Hematopoietic multipotent progenitor cell treated with erythropoietin and hydrocortisone succinate and interleukin-3 and kit ligand, for 17 days (in vitro differentiated cells): ENCODE measurements at regions not wholly inside any gene's neighbourhood (a gene's known extent, or its start where the extent isn't known, plus 50 kb on each side); places are given as distances from the start of the nearest gene placed in this dataset.

Experiments used
- DNase-seq: peaks from one replicate; pipeline ENCODE4 v3.0.0-alpha.2; 2015; ENCODE audit warnings: low spot score

DNA sequence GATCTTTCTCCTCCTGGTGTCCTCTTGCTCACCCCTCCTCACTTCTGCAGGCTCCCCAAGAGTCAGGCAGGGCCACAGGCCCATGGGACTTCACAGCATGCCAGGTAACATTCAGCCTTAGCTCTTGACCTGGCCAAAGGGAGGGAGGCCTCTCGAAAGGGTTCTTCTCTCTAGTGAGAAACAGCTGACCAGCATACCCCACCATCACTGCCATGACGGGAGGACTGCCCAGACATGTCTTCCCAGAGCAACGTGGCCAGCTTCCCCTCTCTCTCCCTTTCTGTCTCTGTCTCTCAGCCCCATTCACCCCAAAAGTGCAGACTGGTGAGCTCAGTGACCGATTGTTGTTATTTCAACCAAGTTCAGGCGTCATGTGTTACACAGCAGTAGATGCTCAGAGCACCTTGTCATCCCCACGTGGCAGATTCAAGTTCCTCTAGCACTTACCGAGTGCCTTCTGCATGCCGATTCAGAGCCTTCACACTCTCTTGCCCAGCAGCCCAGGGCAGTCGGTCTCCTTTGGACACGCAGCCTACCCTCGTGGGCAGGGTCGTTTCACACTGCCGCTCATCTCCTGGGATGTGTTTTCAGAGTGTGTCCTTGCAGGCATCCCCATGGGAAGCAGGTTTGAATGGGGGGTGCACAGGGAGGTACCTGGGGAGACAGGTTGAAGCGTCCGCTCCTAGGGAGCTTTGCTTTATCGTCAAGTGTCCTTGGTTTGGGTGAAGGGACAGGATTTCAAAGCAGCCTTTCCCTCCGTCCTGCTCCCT is 259.9 kb downstream of the NDUFA10 start:
- no peak for DNase-seq

DNA sequence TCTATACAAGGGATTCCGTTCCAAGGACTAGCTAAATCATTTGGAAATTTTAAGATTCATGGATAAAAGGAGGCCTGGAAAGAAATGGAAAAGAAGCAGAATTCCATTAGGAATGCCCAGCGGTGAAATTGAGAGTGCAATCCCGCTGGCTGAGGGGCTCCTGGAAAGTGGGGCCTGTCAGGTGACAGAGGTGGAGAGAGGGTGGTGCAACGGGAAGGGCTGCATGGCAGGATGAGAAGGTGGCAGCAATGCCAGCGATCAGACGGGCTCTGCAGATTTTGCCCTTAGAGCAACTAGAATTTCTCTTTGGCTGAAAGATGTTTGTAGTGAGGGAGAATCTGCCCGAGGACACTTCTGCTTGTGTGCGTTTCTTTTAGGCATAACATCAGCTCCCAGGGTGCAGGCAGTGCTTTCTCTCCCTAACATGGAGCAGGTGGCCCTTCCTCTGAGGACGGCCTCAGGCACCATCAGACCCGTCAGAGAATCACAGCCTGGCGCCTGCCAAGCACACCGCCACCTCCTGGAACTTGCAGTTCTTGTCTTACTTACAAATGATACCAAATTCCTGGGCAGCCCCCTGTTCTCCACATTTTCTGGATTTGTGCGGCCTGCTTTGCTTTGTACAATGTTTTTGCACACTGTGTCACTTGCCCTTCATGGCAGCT is 261.6 kb downstream of the NDUFA10 start:
- DNase-seq: no peak

GRCh38 chr2:239762655-239763269 is 262.4 kb downstream of the NDUFA10 start:
- DNase-seq: no peak

DNA sequence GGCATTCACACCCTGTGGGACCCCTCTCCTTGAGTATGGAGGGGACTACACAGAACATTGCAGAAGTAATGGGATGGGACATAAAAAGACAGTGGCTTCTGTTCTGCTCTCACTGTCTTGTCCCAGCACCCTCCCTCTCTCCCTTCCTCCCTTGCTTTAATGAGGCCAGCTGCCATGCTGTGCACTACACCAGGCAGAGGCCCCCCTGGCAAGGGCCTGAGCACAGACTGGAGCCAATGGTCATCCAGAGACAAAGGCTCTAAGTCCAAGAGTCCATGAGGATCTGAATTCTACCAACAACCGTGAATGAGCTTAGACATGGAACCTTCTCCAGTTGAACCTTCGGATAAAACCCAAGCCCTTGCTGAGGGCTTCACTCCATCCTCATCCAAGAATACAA is 263.0 kb downstream of the NDUFA10 start:
- no peak for DNase-seq

DNA sequence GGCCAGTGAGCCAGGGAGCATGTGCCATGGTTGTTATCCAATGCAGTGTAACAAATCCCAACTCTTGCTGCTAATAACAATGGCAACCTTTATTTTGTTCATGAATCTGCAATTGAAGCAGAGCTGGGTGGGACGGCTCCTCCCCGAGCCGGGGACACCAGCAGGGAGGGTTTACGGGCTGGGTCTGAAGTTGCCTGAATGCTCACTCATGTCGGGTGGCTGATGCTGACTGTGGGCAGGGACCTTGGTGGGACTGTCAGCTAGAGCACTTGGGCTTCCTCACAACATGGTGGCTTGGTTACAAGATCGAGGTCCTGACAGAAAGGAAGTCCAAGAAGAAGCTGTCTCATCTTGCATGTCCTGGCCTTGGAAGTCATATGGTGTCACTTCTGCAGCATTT is 264.5 kb downstream of the NDUFA10 start:
- no peak for DNase-seq

GRCh38 chr2:239758279-239758877 is 266.8 kb downstream of the NDUFA10 start:
- no peak for DNase-seq

GRCh38 chr2:239756790-239757760 is 268.1 kb downstream of the NDUFA10 start:
- DNase-seq: no peak

GRCh38 chr2:239756031-239756789 is 268.9 kb downstream of the NDUFA10 start:
- DNase-seq: no peak

GRCh38 chr2:239753401-239753837 is 271.7 kb downstream of the NDUFA10 start:
- DNase-seq: no peak

DNA sequence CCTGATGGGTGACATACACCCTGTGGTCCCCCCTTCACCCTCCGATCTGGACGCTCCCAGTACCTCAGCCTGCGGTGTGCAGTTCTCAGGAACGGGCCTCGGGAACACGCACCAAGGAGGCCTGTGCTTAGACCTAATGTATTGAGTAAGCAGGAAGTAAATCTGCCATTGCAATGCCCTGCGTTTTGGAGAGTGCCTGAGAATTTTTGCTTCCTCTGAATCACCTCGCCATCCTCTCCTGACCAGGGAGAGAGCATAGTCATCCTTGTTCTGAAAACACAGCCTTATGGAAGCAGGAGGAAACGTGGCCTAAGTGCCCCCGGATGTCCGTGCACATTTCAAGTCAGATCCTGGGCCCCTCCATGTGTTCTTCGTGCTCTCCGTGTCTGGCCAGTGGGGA is 272.2 kb downstream of the NDUFA10 start:
- no peak for DNase-seq

DNA sequence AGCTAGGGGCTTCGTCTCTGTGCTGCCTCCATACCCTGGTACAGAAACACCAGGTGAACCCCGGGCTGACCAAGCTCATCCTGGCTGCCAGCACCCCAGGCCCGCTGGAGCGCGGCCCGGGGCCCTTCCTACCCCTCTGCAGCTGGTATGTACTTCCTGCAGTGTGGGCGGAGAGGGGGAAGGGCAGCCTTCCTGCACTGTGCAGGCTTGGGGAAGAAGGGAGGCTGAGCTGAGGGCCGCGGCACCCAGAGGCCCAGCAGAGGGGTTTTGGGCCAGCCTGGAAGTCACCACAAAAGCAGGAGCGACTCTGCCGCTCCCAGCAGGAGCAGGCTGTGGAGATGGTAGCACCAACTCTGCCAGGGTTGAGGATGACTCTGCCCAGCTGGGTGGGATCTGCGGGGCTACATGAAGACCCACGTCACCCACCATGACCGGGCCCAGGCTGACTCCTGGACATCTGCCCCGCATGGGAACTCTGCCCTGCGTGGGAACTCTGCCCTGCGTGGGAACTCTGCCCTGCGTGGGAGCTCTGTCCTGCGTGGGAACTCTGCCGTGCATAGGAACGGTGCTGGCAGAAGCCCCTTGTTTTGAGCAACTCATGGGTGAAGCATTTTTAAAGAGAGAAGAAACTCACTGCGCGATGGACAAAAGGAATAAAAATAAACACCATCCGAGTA is 273.3 kb downstream of the NDUFA10 start:
- DNase-seq: no peak

GRCh38 chr2:239750929-239751678 is 274.0 kb downstream of the NDUFA10 start:
- no peak for DNase-seq

- DNase-seq: no peak
Observed at GRCh38 chr2:239750045-239750835, 274.9 kb downstream of the NDUFA10 start.

- DNase-seq: no peak
Observed at GRCh38 chr2:239749272-239749873, 275.8 kb downstream of the NDUFA10 start.

DNA sequence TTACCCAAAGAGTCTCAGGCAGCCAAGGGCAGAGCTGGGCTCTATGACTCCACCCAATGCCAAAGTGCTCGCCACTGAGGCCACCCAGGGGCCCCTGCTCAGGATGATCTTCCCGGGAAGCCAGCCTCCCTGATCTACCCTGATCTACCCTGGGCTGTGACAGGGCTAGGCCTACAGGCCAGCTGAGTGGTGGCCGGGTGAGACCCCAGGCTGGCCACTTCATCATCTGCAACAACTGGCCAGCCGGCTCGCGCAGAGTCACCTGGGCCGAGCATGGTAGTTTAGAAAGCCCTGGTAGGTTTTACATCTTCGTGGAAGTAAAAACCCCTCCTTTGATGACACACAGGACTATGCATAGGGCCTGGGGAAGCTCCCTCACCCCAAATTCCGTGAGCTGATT is 276.3 kb downstream of the NDUFA10 start:
- DNase-seq: no peak

DNA sequence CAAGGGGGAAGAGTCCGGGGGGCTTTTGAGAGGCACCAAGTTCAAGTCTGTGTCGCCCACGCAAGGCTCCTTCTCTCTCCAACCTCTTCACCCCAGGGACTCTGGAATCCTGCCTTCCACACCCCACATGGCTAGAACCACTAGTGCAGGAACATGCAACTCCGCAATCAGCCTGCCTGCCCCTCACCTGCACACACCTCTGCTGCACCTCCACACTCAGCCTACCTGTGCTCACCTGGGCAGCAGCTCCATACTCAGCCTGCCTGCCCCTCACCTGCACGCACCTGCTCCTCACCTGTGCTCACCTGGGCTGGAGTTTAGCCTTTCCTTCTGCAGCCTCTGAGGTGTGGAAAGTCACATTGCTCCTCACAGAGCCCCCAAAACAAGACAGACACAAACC is 277.4 kb downstream of the NDUFA10 start:
- DNase-seq: no peak

GRCh38 chr2:239747274-239747673 is 277.9 kb downstream of the NDUFA10 start:
- no peak for DNase-seq

DNA sequence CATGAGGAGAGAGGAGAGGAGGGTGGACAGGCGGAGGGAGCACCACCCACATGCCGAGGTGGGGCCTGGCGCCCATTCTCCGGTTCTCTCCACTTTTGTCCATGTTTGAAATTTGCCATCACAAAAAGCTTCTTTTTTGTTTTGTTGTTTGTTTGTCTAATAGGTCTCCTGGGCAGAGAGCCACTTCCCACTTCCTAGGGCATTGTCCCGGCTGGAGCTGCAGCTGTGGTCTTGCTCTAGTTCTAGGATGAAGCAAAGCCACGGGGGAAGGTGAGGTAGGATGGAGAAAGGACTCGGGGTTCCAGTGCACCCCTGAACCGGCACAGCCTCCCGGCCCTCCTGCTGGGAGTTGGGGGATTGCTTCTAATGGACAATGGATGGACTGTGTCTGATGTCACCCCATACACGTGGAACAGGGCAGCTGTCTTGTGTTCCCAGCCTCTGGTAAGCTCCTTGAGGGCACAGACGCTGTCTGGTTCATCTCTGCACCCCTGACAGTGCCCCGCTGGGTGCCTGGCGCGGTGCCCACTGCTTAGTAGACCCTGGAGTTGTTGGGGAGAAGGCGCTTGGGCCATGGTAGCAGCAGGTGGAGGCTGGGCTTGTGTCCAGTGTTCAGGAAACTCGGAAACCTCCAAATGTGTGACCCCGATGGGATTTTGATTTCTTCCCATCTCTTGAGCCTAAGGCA is 278.4 kb downstream of the NDUFA10 start:
- no peak for DNase-seq
